ENCODE measurements at regions not wholly inside any gene's neighbourhood (a gene's known extent, or its start where the extent isn't known, plus 50 kb on each side); places are given as distances from the start of the nearest gene placed in this dataset.

DNA sequence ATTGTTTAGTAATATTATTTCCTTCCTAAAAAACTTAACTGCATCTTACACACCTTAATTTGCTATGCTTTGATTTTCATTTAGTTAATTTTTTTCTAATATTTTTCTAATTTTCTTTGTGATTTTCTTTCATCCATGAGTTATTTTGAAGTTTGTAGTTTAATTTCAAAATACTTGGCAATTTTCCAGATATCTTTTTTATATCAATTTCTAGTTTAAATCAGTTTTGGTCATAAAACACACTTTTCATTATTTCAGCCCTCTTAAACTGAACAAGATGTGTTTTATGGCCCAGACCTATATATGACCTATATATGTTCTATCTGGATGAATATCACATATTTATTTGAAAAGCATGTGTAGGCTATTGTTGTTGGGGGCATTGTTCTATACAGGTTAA, 759.9 kb upstream of the SGO1 start:
- Histone ChIP-seq H3K9ac (ENCODE audit: low read depth, low read length, poor library complexity, severe bottlenecking) (no peak overlapping the region), H3K36me3 (ENCODE audit: insufficient read depth, low read length) (no peaks in the 10 kb centered on the region), H3K4me1 (ENCODE audit: insufficient read depth, low read length, poor library complexity, severe bottlenecking) (no peaks in the 10 kb centered on the region), H3K79me2 (ENCODE audit: insufficient read depth, low read length) (no peaks in the 10 kb centered on the region), H3K4me2 (ENCODE audit: low read depth, low read length, poor library complexity, severe bottlenecking) (no peak overlapping the region), H3K4me3 (ENCODE audit: low read length, poor library complexity, severe bottlenecking) (no peak overlapping the region), H3K27me3 (ENCODE audit: insufficient read depth, low read length, poor library complexity, severe bottlenecking) (no peaks in the 10 kb centered on the region), H3K9me2 (replicated peaks; ENCODE audit: low read depth, low read length) (no peaks in the 10 kb centered on the region), H3K9me3 (ENCODE audit: insufficient read depth, low read depth, low read length) (no peaks in the 10 kb centered on the region), H3F3A (ENCODE audit: low read depth) (no peaks in the 10 kb centered on the region), H4K20me1 (ENCODE audit: insufficient read depth, low read length, poor library complexity, severe bottlenecking) (no peaks in the 10 kb centered on the region), H2AFZ (ENCODE audit: low read length) (no peak overlapping the region)
- TF ChIP-seq CTCF (conservative IDR thresholded peaks at IDR 0.05; ENCODE audit: low read length) (no peak), EZH2phosphoT487 (IDR thresholded peaks at IDR 0.05; ENCODE audit: borderline replicate concordance) (no peak)

DNA sequence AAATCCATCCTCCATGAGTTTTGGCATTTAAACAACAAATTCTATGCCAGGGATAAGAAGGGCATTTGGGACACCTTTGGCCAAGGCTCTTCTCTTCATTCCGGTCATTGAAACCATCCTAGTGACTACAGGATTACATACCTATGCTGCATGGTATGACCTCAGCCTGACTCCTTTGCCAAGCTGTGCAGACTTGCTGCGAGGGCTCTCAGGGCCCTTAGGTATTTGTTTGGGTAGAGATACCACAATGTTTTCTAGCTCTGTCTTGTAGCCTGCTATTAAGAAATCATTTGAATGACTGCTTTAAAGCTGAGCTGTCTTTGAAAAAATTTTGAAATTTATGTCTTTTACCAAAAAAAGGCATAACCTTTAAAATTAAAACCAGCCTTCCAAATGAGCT, 749.8 kb upstream of the SGO1 start:
- H3K4me2 ChIP-seq (ENCODE audit: low read depth, low read length, poor library complexity, severe bottlenecking) = no peak overlapping the region
- no peaks in the 10 kb centered on the region for H3K4me1 ChIP-seq (ENCODE audit: insufficient read depth, low read length, poor library complexity, severe bottlenecking)
- H2AFZ ChIP-seq (ENCODE audit: low read length) = no peak overlapping the region
- no peaks in the 10 kb centered on the region for H3K36me3 ChIP-seq (ENCODE audit: insufficient read depth, low read length)
- H3F3A ChIP-seq (ENCODE audit: low read depth) = no peaks in the 10 kb centered on the region
- no peaks in the 10 kb centered on the region for H3K27me3 ChIP-seq (ENCODE audit: insufficient read depth, low read length, poor library complexity, severe bottlenecking)
- no peak for TF ChIP-seq EZH2phosphoT487 (IDR thresholded peaks at IDR 0.05; ENCODE audit: borderline replicate concordance)
- no peak for TF ChIP-seq CTCF (conservative IDR thresholded peaks at IDR 0.05; ENCODE audit: low read length)
- no peaks in the 10 kb centered on the region for H3K9me2 ChIP-seq (replicated peaks; ENCODE audit: low read depth, low read length)
- no peaks in the 10 kb centered on the region for H3K9me3 ChIP-seq (ENCODE audit: insufficient read depth, low read depth, low read length)
- no peak overlapping the region for H3K4me3 ChIP-seq (ENCODE audit: low read length, poor library complexity, severe bottlenecking)
- no peaks in the 10 kb centered on the region for H3K79me2 ChIP-seq (ENCODE audit: insufficient read depth, low read length)
- no peak overlapping the region for H3K9ac ChIP-seq (ENCODE audit: low read depth, low read length, poor library complexity, severe bottlenecking)
- no peaks in the 10 kb centered on the region for H4K20me1 ChIP-seq (ENCODE audit: insufficient read depth, low read length, poor library complexity, severe bottlenecking)

DNA sequence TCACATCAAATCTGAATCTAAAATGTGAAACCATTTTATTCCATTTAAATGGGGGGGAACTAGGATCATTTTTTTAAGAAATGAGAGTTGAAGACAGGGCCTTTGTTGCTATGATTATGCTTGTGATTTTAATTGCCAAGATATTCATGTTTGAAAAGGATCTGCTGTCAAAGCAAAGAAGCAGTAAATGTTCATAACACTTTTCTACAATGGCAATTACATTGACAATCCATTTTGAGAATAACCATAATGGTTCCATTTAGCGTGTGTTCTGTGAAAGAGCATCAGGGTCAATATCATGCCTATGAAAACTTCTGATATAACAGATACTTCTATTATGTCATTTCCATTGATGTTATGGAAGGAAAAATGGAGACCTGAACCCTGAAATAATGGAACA, 745.8 kb upstream of the SGO1 start:
- Histone ChIP-seq H2AFZ (ENCODE audit: low read length) (no peak overlapping the region), H4K20me1 (ENCODE audit: insufficient read depth, low read length, poor library complexity, severe bottlenecking) (no peaks in the 10 kb centered on the region), H3K9me3 (ENCODE audit: insufficient read depth, low read depth, low read length) (no peaks in the 10 kb centered on the region), H3K36me3 (ENCODE audit: insufficient read depth, low read length) (no peaks in the 10 kb centered on the region), H3K9ac (ENCODE audit: low read depth, low read length, poor library complexity, severe bottlenecking) (no peak overlapping the region), H3F3A (ENCODE audit: low read depth) (no peaks in the 10 kb centered on the region), H3K79me2 (ENCODE audit: insufficient read depth, low read length) (no peaks in the 10 kb centered on the region), H3K4me1 (ENCODE audit: insufficient read depth, low read length, poor library complexity, severe bottlenecking) (no peaks in the 10 kb centered on the region), H3K27me3 (ENCODE audit: insufficient read depth, low read length, poor library complexity, severe bottlenecking) (no peaks in the 10 kb centered on the region), H3K9me2 (replicated peaks; ENCODE audit: low read depth, low read length) (no peaks in the 10 kb centered on the region), H3K4me2 (ENCODE audit: low read depth, low read length, poor library complexity, severe bottlenecking) (no peak overlapping the region), H3K4me3 (ENCODE audit: low read length, poor library complexity, severe bottlenecking) (no peak overlapping the region)
- TF ChIP-seq CTCF (conservative IDR thresholded peaks at IDR 0.05; ENCODE audit: low read length) (no peak), EZH2phosphoT487 (IDR thresholded peaks at IDR 0.05; ENCODE audit: borderline replicate concordance) (no peak)

Data from Loucy (cell line).